Transverse colon (tissue), 1 donor: ENCODE measurements at regions not wholly inside any gene's neighbourhood (a gene's known extent, or its start where the extent isn't known, plus 50 kb on each side); places are given as distances from the start of the nearest gene placed in this dataset.

Experiments used
- EP300 ChIP-seq: sonication (generic); formaldehyde crosslinking; IDR thresholded peaks from one replicate; pipeline ENCODE4 v1.6.1; 2017; ENCODE audit warnings: antibody characterized with exemption, low read depth
- POLR2A ChIP-seq: fragments of 450-650 bp; IDR thresholded peaks from one replicate; pipeline ENCODE4 v1.6.1; 2016; ENCODE audit warnings: antibody characterized with exemption, mild to moderate bottlenecking, moderate library complexity

DNA sequence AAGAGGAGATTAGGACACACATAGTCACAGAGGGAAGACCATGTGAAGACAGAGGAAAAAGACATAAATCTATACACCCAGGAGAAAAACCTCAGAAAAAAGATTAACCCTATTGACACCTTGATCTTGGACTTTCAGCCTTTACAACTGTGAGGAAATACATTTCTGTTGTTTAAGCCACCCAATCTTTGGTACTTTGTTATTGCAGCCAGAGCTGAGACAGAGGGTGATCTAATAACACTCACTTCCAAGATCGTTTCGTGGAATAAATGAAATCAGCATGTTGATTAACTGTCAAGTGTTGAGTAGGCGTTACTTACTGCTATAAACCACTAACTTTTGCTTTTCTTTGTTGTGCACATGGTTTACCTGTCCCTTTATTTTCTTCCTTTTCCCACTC is 361.2 kb upstream of the RIOK2 start:
- TF ChIP-seq EP300 (no peak), POLR2A (no peak)
